Rectal smooth muscle tissue (tissue), 1 donor: ENCODE measurements at regions not wholly inside any gene's neighbourhood (a gene's known extent, or its start where the extent isn't known, plus 50 kb on each side); places are given as distances from the start of the nearest gene placed in this dataset.

Experiments used
- H3K27ac ChIP-seq: one replicate; pipeline ENCODE4 v1.7.0; 2013; ENCODE audit warnings: low read depth, low read length, inconsistent platforms
- H3K27me3 ChIP-seq: one replicate; pipeline ENCODE4 v1.7.0; 2013; ENCODE audit warnings: low read length; ENCODE audit not compliant: control insufficient read depth, insufficient read depth
- H3K36me3 ChIP-seq: one replicate; pipeline ENCODE4 v1.7.0; 2013; ENCODE audit warnings: low read length; ENCODE audit not compliant: control insufficient read depth, insufficient read depth
- H3K4me1 ChIP-seq: one replicate; pipeline ENCODE4 v1.7.0; 2013; ENCODE audit warnings: low read length; ENCODE audit not compliant: control insufficient read depth, insufficient read depth
- H3K4me3 ChIP-seq: one replicate; pipeline ENCODE4 v1.7.0; 2013; ENCODE audit warnings: low read length
- H3K9ac ChIP-seq: one replicate; pipeline ENCODE4 v1.7.0; 2013; ENCODE audit warnings: low read length

DNA sequence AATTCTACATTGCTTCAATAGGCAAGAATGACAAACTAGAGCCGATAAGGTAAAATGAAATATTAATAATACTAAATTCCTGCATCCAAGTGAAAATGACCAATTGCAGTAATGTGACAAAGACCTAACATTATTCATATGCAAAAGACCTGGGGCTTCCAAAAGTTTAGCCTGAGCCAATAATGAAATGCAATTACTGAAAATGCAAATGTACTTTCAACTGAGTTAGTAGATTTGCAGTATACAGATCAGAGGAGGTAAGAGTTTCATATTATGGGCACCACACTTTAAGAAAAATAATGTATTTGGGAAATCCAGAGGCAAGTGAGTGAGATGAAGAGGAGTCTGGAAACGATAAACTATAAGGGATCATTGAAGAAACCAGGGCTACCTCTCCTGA lies 193.7 kb upstream of the GMDS start:
- H3K4me3 ChIP-seq: no peak overlapping the region
- no peak overlapping the region for H3K9ac ChIP-seq
- H3K27ac ChIP-seq: no peak overlapping the region
- H3K36me3 ChIP-seq: no peaks in the 10 kb centered on the region
- no peaks in the 10 kb centered on the region for H3K27me3 ChIP-seq
- H3K4me1 ChIP-seq: no peaks in the 10 kb centered on the region

DNA sequence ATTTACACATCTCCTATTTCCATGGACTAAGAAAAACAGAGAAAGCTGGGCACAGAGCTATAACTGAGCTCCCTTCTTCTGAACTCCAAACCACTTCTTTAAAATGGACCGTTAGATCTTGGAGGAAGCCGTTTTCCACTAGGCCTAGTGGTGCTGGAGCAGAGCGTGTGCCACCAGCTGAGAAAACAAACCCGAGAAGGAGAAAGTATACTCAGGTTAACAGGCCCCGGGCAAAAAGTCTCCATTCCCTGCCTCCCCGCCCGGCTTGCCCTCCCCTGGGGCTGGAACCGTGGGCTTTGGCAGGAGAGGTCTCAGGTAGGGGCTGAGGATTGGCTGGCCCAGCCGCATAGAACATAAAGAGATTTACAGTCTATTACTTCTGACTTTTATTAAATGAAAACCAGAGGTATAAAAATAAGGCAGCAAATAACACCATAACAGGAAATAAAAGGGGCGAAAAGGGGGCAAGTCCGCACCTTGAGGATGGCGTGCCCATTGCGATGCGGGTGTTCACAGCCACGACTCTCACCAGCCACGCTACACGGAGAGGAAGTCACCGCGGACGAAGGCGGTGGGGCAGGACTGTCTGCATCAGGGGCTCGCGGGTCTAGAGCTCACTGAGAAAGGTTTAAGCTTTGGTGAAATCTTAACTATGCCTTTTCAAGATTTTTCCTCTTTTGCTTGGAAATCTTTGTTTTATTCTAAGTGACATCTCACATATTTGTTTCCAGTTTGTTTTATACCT lies 191.2 kb upstream of the GMDS start:
- no peak overlapping the region for H3K27ac ChIP-seq
- H3K9ac ChIP-seq: no peak overlapping the region

DNA sequence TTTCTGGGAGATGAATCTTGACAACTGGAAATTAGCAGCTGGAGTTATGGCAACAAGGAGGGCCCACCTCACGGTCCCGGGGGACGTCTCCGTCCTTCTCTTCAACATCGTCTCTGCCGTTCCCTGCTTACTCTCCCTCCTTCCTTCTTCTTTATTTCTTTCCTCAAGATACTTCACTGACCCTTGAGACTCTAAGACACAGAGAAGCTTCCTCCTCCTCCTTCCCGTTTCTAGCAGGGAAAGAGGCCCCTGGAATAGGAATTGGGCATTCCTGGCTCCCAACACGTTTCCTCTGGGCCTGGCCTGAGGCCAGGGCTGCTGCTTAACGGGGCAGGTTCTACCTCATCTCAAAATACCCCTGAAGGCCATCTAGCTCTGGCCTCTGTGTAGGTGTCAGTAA lies 189.9 kb upstream of the GMDS start:
- no peaks in the 10 kb centered on the region for H3K36me3 ChIP-seq
- H3K4me3 ChIP-seq: no peak overlapping the region
- H3K27ac ChIP-seq: no peak overlapping the region
- H3K9ac ChIP-seq: no peak overlapping the region
- H3K27me3 ChIP-seq: no peaks in the 10 kb centered on the region
- H3K4me1 ChIP-seq: no peaks in the 10 kb centered on the region

More for the DNA sequence above, 191.2 kb upstream of the GMDS start:
- no peak overlapping the region for H3K4me3 ChIP-seq
- no peaks in the 10 kb centered on the region for H3K36me3 ChIP-seq
- H3K27me3 ChIP-seq: no peaks in the 10 kb centered on the region
- H3K4me1 ChIP-seq: no peaks in the 10 kb centered on the region

DNA sequence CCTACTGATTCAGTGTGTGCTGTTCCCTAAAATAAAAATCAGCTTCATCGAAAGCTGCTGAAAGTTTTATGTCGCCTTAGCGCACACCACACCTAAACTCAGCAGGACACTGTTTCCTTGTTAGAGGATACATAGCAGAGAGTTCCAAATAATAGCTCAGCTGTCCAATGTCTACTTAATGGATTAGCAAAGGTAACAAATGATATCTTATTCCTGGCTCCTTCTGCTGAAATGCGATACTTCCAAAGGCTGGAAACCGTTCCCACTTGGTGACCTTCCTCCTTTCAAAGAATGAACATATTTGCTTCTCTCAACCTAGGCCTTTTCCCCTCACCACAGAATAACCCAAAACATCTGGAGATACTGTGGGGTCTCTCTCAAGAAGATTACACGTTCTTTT lies 189.5 kb upstream of the GMDS start:
- Histone ChIP-seq H3K27ac (no peak overlapping the region), H3K4me3 (no peak overlapping the region), H3K27me3 (no peaks in the 10 kb centered on the region), H3K4me1 (no peaks in the 10 kb centered on the region), H3K36me3 (no peaks in the 10 kb centered on the region), H3K9ac (no peak overlapping the region)

DNA sequence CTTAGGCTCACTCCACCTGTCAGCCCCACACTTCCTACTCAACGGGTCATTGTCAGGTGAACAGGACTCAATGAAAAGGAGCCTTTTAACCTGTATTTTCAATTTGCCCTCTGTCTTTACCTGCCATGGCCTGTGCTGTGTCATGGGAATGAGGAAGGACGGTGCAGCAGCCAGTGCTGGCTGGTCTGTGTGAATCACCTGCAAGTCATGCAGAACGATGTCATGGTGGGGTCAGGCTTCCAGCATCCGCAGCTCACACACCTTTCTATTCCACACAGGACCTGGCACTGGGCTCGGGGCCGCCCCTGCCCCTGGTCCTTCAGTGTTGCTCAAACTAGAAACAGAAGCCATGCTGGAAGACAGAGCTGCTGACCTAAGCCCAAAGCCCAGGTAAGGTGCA lies 188.7 kb upstream of the GMDS start:
- Histone ChIP-seq H3K27ac (no peak overlapping the region), H3K27me3 (no peaks in the 10 kb centered on the region)

DNA sequence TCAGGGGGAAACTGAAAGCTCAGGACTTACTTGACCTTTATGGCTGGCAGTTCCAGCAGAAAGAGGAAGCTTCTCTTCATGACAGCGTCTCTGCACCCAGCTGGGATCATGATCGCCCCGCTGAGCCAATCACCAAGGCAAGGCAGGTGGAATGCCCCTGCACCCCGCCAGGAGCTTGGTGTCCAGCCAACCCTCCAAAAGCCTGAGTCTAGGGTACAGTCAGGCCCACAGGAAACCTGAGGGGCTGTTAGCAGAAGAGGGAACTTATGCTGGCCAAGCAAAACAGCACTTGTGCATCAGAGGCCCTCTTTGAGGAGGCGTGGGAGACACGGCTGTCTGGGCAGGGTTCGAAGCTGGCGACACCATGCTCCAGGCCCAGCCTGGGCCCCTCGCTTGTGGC lies 188.3 kb upstream of the GMDS start:
- Histone ChIP-seq H3K9ac (no peak overlapping the region), H3K27ac (no peak overlapping the region), H3K4me3 (no peak overlapping the region), H3K36me3 (no peaks in the 10 kb centered on the region), H3K4me1 (no peaks in the 10 kb centered on the region), H3K27me3 (no peaks in the 10 kb centered on the region)

More for the DNA sequence above, 188.7 kb upstream of the GMDS start:
- Histone ChIP-seq H3K4me3 (no peak overlapping the region), H3K4me1 (no peaks in the 10 kb centered on the region), H3K9ac (no peak overlapping the region), H3K36me3 (no peaks in the 10 kb centered on the region)

DNA sequence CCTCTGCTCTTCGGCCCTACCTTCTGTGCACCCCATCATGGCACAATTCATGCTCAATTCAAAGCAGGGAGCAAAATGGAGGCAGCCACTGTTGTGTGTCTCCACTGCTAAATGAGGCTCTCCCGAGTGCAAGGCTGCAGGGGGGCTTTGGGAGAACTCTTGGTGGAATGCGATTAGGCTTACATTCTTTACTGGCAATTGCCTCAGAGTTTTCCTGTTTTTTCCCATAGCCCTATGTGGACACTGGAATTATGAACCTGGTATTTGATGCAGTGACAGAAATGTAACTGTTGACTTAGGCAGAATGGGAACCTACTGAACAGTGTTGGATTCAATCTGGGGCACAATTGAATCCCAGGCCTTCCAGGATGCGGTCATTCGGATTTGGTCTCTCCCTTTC lies 187.9 kb upstream of the GMDS start:
- Histone ChIP-seq H3K9ac (no peak overlapping the region), H3K4me3 (no peak overlapping the region), H3K27ac (no peak overlapping the region), H3K36me3 (no peaks in the 10 kb centered on the region), H3K27me3 (no peaks in the 10 kb centered on the region), H3K4me1 (no peaks in the 10 kb centered on the region)

DNA sequence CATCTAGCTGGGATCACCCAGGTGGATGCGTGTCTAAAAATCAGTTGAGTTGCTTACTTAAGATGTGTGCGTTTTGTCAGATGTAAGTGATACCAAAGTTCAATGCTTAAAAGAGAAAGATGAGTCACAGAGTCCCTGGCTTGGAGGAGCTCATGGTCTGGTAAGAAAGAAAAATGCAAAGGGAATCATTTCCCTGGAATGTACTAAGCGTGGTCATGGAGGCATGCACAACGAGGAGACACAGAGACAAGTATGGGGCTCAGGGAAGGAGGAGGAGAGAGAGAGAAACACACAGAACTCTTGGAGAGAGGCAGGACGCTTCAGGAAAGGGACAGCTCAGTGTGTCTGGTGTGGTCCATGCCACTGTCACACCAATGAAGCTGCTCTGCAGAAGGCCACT lies 186.9 kb upstream of the GMDS start:
- Histone ChIP-seq H3K4me3 (no peak overlapping the region), H3K27ac (no peak overlapping the region), H3K36me3 (no peaks in the 10 kb centered on the region), H3K27me3 (no peaks in the 10 kb centered on the region), H3K4me1 (no peaks in the 10 kb centered on the region), H3K9ac (no peak overlapping the region)

DNA sequence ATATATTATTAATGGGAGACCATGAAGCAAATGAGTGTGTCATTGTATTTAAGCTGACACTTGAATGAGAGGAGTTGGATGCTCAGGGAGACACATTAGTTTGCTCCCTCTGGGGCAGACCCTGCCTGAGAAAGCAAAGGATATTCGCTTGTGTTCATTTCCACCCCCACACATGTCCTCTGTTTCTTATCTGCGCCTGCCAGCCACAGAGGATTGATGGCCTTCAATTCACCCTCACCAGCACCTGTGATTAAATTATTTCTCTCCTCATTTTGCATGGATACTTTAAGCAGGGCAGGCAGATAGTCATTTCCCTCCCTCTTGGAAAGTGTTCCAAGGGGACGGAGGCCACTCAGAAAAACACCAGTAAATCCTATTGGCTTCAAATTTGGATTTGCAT lies 185.2 kb upstream of the GMDS start:
- H3K9ac ChIP-seq: no peak overlapping the region
- H3K4me3 ChIP-seq: no peak overlapping the region
- no peak overlapping the region for H3K27ac ChIP-seq
- H3K36me3 ChIP-seq: no peaks in the 10 kb centered on the region
- no peaks in the 10 kb centered on the region for H3K4me1 ChIP-seq
- no peaks in the 10 kb centered on the region for H3K27me3 ChIP-seq

DNA sequence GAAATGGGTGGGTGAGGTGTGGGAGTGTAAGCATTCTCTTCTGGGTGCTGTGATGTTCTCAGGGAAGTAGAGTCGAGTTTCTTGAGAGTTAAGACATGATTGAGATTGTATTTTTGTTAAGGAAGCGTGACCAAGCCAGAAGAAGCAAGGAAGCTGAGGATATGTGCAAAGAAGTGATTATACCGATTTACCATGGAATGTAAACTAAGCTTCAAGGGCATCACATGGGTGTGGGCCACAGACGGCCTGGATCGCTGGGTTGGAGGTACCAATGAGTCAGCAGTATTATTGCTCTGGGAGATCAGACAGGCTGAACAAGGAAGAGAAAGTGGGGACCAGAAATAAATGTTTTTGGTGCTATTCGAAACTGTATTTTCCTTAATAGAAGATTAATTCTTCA lies 184.1 kb upstream of the GMDS start:
- no peak overlapping the region for H3K4me3 ChIP-seq
- H3K36me3 ChIP-seq: no peaks in the 10 kb centered on the region
- H3K27me3 ChIP-seq: no peaks in the 10 kb centered on the region
- no peak overlapping the region for H3K27ac ChIP-seq
- no peak overlapping the region for H3K9ac ChIP-seq
- H3K4me1 ChIP-seq: no peaks in the 10 kb centered on the region

DNA sequence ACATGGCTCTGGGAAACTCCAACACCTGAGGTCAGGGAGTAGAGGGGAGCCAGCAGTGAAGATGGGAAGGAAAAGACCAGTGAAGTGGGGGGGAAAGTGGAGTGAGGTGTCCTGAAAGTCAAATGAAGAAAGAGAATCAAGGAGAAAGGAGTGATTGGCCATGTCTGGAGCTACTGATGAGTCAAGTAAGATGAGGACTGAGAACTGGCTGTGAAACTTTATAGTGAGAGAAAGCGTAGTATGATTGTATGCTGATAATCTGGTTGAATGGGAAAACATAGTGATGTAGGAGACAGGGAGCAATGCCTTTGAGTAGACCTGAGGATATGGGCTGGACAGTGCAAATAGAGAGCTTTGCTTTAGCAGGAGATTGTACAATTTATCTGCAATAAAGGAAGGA lies 183.6 kb upstream of the GMDS start:
- Histone ChIP-seq H3K36me3 (no peaks in the 10 kb centered on the region), H3K4me1 (no peaks in the 10 kb centered on the region), H3K27ac (no peak overlapping the region), H3K27me3 (no peaks in the 10 kb centered on the region), H3K4me3 (no peak overlapping the region), H3K9ac (no peak overlapping the region)

DNA sequence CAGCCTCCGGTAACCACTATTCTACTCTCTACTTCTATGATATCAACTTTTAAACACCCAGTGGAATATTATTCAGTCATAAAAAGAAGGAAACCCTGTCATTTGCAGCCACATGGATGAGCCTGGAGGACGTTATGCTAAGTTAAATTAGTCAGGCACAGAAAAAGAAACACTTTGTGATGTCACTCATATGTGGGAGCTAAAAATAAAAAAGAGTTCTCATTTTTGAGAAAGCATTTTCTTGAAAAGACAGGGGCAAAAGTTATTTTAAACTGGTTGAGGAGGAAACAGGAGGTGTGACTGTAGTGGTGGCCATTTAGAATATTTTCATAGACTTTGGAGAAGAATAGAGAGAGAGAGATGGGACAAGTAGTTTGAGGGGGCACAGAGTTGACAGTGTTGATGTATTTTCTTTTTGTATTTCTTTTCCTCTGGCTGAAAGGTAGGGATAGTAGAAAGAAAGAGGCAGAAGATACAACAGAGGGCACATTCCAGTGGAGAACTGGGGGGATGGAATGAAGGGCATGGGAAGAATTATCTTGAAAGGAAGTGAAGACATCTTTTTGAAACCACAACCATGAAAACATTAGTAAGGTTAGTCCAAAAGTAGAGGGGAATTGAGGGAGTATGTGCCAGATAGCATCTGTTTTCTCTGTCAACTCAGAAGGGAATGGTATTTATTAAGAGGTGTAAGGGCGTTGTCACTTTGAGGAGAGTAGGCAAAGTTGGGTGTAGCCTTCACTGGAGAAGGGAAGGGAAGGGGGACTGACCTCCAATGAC lies 181.3 kb upstream of the GMDS start:
- no peaks in the 10 kb centered on the region for H3K27me3 ChIP-seq
- no peak overlapping the region for H3K27ac ChIP-seq
- no peak overlapping the region for H3K9ac ChIP-seq
- H3K4me1 ChIP-seq: no peaks in the 10 kb centered on the region
- no peak overlapping the region for H3K4me3 ChIP-seq
- H3K36me3 ChIP-seq: no peaks in the 10 kb centered on the region
